Upper lobe of right lung (tissue), 1 donor: ENCODE measurements at regions not wholly inside any gene's neighbourhood (a gene's known extent, or its start where the extent isn't known, plus 50 kb on each side); places are given as distances from the start of the nearest gene placed in this dataset.

Experiments used
- ATAC-seq: fragments of 200-7000 bp; cut with Tn5 transposase; one replicate; pipeline ENCODE4 v1.9.1; 2020; ENCODE audit warnings: mild to moderate bottlenecking, moderate library complexity
- DNase-seq: peaks from one replicate; pipeline ENCODE4 v3.0.0-alpha.2; 2020
- H3K27ac ChIP-seq: fragments of 200-600 bp; one replicate; pipeline ENCODE4 v1.8.0; 2022
- H3K27me3 ChIP-seq: fragments of 200-600 bp; one replicate; pipeline ENCODE4 v1.8.0; 2022; ENCODE audit warnings: mild to moderate bottlenecking
- H3K36me3 ChIP-seq: fragments of 200-600 bp; one replicate; pipeline ENCODE4 v1.8.0; 2022
- H3K4me1 ChIP-seq: fragments of 200-600 bp; one replicate; pipeline ENCODE4 v1.8.0; 2022
- H3K4me3 ChIP-seq: fragments of 200-600 bp; one replicate; pipeline ENCODE4 v1.8.0; 2022; ENCODE audit warnings: mild to moderate bottlenecking
- H3K9me3 ChIP-seq: fragments of 200-600 bp; one replicate; pipeline ENCODE4 v1.8.0; 2022
- CTCF ChIP-seq: fragments of 200-600 bp; IDR thresholded peaks from one replicate; pipeline ENCODE4 v1.8.0; 2022; ENCODE audit warnings: antibody characterized with exemption
- intact Hi-C: fragments of 100-400 bp; cut with DNase I; formaldehyde crosslinking; loops from one replicate; pipeline ENCODE4 v1.11.0; 2022
- donor health status: DM: no; HTN: yes; CAD: no; lungs with severe emphysema.

- Histone ChIP-seq H3K36me3 (no peaks in the 10 kb centered on the region), H3K9me3 (no peaks in the 10 kb centered on the region), H3K4me3 (no peak overlapping the region), H3K27me3 (no peaks in the 10 kb centered on the region), H3K27ac (no peak overlapping the region), H3K4me1 (no peaks in the 10 kb centered on the region)
- no peak for DNase-seq
- no peak for TF ChIP-seq CTCF
- ATAC-seq, result no peak
- intact Hi-C loops, result no loop called here
Observed at GRCh38 chr6:121963826-121964225, 435.6 kb upstream of the HSF2 start.

- no peak for TF ChIP-seq CTCF
- ATAC-seq, result no peak
- intact Hi-C loops, result no loop called here
Observed at GRCh38 chr6:121965739-121966138, 433.7 kb upstream of the HSF2 start.

GRCh38 chr6:121967631-121968030, 431.8 kb upstream of the HSF2 start:
- DNase-seq, result no peak
- H3K36me3 ChIP-seq, result no peaks in the 10 kb centered on the region
- H3K27me3 ChIP-seq, result no peaks in the 10 kb centered on the region
- no peaks in the 10 kb centered on the region for H3K9me3 ChIP-seq
- no peak for ATAC-seq
- no peak for TF ChIP-seq CTCF
- no peaks in the 10 kb centered on the region for H3K4me1 ChIP-seq
- intact Hi-C loops, result no loop called here
- H3K4me3 ChIP-seq, result no peak overlapping the region
- no peak overlapping the region for H3K27ac ChIP-seq

More at GRCh38 chr6:121965739-121966138, 433.7 kb upstream of the HSF2 start:
- H3K27me3 ChIP-seq, result no peaks in the 10 kb centered on the region
- no peaks in the 10 kb centered on the region for H3K4me1 ChIP-seq
- no peaks in the 10 kb centered on the region for H3K36me3 ChIP-seq
- H3K27ac ChIP-seq, result no peak overlapping the region
- DNase-seq, result no peak
- no peaks in the 10 kb centered on the region for H3K9me3 ChIP-seq
- no peak overlapping the region for H3K4me3 ChIP-seq

GRCh38 chr6:121971931-121972335, 427.5 kb upstream of the HSF2 start:
- intact Hi-C loops, result no loop called here

GRCh38 chr6:121984956-121985355, 414.5 kb upstream of the HSF2 start:
- ATAC-seq (peak; percentile 21), DNase-seq (no peak)
- no peak overlapping the region for H3K4me3 ChIP-seq
- no peaks in the 10 kb centered on the region for H3K27me3 ChIP-seq
- intact Hi-C loops, result no loop called here
- H3K27ac ChIP-seq, result no peak overlapping the region
- TF ChIP-seq CTCF, result no peak
- no peaks in the 10 kb centered on the region for H3K4me1 ChIP-seq
- no peaks in the 10 kb centered on the region for H3K9me3 ChIP-seq
- no peaks in the 10 kb centered on the region for H3K36me3 ChIP-seq

More at GRCh38 chr6:121971931-121972335, 427.5 kb upstream of the HSF2 start:
- Histone ChIP-seq H3K27me3 (no peaks in the 10 kb centered on the region), H3K4me3 (no peak overlapping the region), H3K36me3 (no peaks in the 10 kb centered on the region), H3K27ac (no peak overlapping the region), H3K4me1 (no peaks in the 10 kb centered on the region), H3K9me3 (no peaks in the 10 kb centered on the region)
- no peak for TF ChIP-seq CTCF
- DNase-seq (no peak), ATAC-seq (peak; percentile 36)

GRCh38 chr6:121993362-121993761, 406.1 kb upstream of the HSF2 start:
- ATAC-seq (no peak), DNase-seq (no peak)
- no peak overlapping the region for H3K27ac ChIP-seq
- no peaks in the 10 kb centered on the region for H3K36me3 ChIP-seq
- no peaks in the 10 kb centered on the region for H3K4me1 ChIP-seq
- TF ChIP-seq CTCF, result no peak
- no peak overlapping the region for H3K4me3 ChIP-seq
- no peaks in the 10 kb centered on the region for H3K27me3 ChIP-seq
- intact Hi-C loops, result no loop called here
- no peaks in the 10 kb centered on the region for H3K9me3 ChIP-seq
